Right ventricle myocardium inferior (tissue), 1 donor: ENCODE measurements at regions not wholly inside any gene's neighbourhood (a gene's known extent, or its start where the extent isn't known, plus 50 kb on each side); places are given as distances from the start of the nearest gene placed in this dataset.
A peak's percentile ranks its signal among the peaks of the same experiment; 100 is the strongest.

Experiments
- ATAC-seq: fragments of 200-7000 bp; cut with Tn5 transposase; one replicate; pipeline ENCODE4 v1.9.1; 2020; ENCODE audit warnings: mild to moderate bottlenecking, moderate library complexity
- DNase-seq: peaks from one replicate; pipeline ENCODE4 v3.0.0; 2021; ENCODE audit errors: missing footprints
- intact Hi-C: fragments of 100-400 bp; cut with DNase I; formaldehyde crosslinking; loops from one replicate; pipeline ENCODE4 v1.11.0; 2022
- donor health status: DM: no; HTN: yes; CAD: no; lungs with severe emphysema.

DNA sequence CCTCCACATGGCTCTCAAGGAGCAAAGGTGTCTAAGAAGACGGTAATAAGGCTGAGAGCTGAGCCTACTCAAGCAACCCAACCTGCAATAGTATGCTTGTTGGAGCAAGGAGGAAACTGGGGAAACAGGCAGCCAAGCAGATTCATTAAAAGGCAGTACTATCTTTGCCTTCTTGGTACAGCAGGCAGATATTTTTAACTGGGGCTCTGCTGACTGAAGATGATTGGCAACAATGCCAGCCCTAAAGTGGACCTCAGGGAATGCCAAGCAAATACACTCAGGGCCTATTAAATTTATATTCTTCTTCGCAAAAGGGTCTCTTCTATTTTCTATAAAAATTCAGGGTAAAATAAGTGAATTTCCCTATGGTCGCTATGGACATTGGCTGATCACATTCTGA lies 109.4 kb upstream of the PCGF5 start:
- peak; percentile 37 for ATAC-seq
- intact Hi-C loops: no loop called here
- DNase-seq: no peak

DNA sequence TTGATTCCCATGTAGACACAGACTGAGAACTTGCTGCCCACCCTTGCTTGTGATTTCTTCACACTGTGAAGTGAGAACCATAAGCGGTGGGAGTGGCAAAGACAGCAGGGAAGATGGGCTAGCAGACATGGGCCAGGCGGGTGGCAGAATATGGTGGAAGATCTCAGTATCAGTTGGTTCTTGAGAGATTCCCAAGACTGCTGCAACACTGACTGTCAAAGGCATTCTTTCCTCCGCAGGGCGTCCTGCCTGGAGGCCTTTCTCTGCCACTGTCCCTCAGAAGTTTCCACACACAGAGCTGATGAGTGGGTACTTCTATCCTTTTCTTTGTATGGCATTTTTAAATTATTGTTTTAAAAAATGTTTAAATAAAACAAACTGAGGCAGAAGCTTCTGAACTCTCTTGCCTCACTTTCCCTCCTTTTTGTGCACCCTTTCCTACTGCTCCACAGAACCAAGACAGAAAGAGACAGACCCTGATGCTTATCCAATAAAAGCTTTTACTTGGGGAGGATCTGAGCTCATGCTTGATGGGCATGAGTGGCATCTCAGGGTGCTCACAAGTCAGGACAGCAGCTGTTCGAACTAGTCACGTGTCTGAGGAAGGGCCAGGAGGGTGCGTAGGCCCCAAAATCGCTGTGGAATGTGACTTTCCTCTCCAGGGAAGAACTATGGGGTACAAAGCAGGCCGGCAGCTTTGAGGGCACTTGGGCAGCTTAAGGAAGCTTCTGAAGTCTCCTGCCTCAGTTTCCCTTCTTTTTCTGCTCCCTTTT lies 104.7 kb upstream of the PCGF5 start:
- intact Hi-C loops: no loop called here
- ATAC-seq (no peak), DNase-seq (no peak)

DNA sequence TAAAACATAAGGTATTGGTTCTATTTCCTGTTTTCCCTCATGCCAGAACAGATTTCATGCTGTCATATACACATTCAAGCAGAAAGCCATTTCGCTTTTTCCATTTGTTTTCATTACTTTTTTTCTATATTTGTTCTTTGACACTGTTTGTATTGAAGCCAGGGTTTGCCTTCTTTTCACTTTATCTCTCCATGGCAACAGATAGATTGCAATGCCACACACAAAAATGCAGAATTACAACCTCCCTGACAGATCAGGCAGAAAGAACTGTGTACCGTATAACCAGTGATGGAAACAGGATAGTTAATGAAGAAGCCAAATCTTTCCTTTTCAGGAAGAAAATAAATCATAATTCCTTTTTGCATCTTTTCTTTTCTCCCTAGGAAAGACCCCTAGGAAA lies 103.0 kb upstream of the PCGF5 start:
- ATAC-seq: no peak
- DNase-seq: no peak
- intact Hi-C loops: no loop called here

DNA sequence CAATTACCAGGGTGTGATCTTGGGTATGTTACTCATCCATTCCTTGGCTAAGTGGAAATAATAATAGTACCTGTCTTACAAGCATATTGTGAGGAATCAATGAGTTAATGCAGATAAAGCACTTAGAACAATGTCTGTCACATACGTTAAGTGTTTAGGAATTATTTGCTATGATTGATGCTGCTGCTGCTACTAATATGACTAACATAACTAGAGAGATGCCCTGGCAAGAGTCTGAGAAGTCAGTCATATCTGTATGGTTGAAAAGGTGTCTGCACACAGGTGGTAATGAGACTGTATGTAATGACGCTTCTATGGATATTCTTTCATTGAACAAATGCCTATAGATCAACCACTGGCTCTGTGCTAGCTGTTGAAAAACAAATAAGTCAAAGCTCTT lies 100.1 kb upstream of the PCGF5 start:
- intact Hi-C loops: no loop called here
- DNase-seq: no peak
- ATAC-seq: no peak

DNA sequence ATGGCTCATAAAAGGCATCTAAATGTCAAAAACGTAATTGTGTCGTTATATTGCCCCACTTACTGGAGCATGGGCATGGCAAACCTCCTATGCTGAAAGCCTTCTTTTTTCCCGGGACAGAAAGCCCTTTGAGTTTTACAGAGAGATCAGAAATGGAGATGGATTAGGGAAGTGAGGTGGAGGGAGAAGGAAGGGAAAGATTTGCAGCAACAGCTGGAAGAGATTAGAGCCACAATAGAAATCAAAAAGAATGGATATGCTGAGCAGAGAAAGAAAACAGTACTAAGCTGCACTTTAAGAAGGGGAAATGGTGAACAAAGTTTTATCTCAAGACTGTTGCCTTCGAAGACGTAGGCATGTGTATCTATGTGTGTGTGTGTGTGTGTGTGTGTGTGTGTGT lies 97.2 kb upstream of the PCGF5 start:
- no peak for DNase-seq
- ATAC-seq: no peak
- intact Hi-C loops: no loop called here

DNA sequence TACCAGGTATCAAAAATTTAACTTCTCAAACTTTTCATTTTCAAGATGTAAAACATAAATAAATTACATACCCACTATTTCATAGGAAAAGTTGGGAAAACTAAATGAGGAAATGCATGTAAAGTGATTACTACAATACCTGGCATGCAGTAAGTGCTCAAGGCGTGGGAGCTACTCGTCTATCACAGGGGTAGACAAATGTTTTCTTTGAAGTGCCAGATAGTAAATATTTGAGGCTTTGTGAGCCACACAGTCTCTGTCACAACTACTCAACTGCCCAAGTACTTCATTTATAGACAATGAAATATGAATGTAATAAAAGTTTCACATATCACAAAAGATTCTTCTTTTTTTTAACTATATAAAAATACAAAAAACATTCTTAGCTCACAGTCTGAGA lies 96.4 kb upstream of the PCGF5 start:
- intact Hi-C loops: no loop called here
- ATAC-seq (no peak), DNase-seq (no peak)

DNA sequence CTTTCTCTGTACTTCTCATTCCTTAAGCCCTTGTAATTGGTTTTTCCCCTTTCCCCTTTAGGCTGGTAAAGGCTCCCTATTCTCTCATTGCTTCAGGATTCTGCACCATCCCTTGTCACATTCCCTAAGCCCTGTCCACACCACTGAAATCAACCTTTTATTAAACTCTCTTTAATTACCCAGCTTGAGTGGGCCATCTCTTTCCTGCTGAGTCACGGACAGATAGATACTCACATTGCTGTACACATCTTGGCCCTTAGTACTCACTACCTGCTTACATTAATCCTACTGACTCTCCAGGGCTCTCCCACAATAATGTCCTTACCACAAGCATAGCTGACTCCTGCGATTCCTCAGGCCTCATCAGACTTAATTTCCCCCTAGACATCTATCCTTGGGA lies 94.0 kb upstream of the PCGF5 start:
- DNase-seq: no peak
- no peak for ATAC-seq
- intact Hi-C loops: no loop called here

DNA sequence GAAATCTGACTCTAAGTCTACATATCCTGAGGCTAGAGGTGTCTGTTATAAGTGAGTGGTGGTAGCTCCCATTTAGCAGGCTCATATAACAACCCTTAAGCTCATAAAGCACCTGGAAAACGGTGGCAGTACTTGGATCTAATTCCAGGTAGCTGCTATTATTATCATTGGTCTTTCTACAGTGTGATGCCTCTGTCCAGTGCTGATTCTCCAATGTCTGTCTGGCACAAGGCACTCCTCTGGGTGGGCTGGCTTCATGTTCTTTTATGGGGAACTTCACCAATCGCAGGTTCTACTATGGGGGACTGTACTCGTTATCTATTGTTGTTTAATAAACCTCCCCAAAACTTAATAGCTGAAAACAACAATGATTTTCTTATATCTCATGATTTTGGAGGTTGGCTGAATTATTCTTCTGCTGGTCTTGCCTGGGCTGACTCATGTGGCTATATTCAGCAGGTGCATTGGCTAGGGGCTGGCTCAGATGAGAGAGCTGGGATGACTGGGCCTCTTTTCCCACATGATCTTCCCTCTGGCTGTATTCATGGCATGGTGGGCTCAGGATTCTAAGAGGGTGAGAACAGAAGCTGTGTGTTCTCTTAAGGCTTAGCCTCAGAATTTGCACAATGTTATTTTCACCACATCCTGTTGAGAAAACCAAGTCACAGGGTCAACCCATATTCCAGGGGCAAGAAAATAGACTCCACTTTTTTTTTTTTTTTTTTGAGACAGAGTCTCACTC lies 93.0 kb upstream of the PCGF5 start:
- intact Hi-C loops: no loop called here
- ATAC-seq (no peak), DNase-seq (no peak)

DNA sequence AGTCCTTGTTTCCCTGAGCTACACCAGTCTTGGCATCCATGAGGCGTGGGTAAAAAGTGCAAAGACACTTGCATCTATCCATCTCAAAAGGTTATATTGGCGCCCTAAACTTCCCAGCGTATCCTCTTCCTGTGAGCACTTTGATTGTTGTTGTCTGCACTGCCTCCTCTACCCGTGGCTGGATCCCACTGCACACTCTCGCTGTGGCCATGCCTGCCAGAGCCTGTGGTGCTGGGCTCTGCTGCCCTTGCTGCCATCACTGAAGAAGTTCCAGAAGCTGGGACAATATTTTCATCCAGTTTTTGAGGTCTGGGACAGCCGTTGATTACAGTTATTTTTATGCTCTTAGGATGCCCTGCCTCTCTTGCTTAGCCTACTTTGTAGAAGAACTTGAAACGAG lies 85.3 kb upstream of the PCGF5 start:
- no peak for DNase-seq
- no peak for ATAC-seq
- intact Hi-C loops: no loop called here

DNA sequence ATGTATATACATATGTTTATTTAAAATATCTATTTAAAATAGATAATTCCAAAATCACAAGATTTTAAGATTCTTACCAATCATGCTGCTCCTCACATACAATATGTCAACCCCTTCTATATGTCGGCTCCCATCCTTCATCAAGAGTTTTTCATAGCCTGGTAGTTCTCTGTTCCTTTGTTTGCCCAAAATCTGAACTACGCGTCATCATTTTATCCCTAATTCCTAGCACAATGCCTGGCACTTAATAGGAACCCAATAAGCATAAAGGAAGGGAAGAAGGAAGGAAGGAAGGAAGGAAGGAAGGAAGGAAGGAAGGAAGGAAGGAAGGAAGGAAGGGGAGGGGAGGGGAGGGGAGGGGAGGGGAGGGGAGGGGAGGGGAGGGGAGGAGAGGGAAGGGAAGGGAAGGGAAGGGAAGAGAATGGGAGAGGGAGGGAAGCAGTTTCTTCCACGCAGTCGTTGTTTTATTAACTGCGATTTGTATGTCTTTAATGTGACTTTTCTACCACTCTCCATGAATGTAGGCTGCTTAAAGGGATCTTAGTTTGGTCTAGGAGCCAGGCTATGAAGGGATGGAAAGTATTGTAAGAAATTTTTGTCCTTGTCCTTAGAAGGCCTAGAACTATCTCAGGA lies 83.3 kb upstream of the PCGF5 start:
- ATAC-seq (no peak), DNase-seq (no peak)
- intact Hi-C loops: no loop called here

DNA sequence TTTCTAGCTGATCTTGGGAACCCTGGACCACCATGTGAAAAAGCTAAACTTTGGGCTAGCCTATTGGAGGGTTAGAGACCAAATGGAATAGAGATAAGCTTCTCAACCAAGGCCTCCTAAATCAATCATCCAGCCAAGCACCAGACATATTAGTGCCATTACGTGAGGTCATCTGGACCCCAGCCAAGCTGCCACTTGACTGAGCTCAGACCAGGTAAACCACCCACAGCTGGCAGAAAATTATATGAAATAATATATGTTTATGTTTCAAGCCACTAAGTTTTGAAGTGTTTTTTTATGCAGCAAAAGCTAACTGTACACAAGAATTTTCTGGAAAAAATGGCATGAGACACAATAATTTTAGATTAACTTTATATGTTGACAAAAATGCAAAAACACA lies 82.6 kb upstream of the PCGF5 start:
- ATAC-seq (no peak), DNase-seq (no peak)
- intact Hi-C loops: no loop called here

DNA sequence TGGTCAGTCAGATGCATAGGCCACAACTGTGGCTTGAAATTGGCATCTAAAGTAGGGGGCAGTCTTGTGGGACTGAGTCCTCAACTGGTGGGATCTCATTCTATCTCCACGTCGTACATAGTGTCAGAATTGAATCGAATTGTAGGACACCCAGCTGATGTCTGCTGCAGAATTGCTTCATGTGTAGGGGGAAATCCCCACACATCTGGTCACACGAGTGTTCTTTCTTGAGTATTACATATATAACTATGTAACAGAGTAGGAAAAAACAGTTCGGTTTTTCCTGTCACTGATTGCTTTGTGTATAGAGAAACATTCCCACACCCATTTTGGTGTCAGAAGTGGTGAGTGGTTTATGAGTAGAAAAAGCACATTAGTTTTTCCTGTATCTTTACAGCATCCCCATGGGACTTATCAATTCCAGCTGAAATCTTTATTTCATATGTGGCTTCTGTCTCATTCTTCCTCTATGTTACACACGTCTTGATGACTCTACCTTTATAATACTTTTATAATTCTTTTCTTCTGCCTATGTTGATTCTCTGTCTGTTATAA lies 79.4 kb upstream of the PCGF5 start:
- intact Hi-C loops: no loop called here

DNA sequence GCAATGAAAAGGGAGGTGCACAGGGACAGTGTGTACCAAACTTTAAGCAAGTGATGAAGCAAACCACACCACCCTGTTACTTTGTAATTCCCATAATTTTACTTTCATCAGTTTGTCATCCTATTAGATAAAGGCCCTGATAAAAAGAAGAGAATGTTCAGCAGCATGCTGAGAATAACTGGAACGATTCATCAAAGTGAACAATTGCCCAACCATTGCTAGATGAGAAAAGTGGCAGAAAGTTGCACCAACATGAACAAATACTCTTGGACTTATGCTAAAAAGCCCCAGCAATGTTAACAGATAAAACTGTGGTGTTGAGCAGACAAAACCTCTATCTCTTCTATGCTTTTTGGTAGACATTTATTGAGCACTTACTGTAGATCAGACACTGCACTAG lies 75.5 kb upstream of the PCGF5 start:
- intact Hi-C loops: no loop called here
- no peak for ATAC-seq
- DNase-seq: no peak

More for the DNA sequence above, 79.4 kb upstream of the PCGF5 start:
- DNase-seq (no peak), ATAC-seq (no peak)

DNA sequence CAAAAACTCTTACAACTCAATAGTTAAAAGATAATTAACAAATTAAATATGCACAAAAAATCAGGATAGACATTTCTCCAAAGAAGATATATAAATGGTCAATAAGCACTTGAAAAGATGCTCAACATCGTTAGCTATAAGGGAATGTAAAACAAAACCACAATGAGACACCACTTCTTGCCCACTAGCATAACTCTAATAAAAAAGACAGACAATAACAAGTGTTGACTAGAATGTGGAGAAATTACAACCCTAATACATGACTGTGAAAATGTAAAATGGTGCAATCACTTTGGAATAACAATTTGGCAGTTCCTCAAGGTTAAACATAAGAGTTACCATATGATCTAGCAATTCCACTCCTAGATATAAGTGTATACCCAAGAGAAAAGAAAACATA lies 74.3 kb upstream of the PCGF5 start:
- intact Hi-C loops: no loop called here
- ATAC-seq: no peak
- DNase-seq: no peak

DNA sequence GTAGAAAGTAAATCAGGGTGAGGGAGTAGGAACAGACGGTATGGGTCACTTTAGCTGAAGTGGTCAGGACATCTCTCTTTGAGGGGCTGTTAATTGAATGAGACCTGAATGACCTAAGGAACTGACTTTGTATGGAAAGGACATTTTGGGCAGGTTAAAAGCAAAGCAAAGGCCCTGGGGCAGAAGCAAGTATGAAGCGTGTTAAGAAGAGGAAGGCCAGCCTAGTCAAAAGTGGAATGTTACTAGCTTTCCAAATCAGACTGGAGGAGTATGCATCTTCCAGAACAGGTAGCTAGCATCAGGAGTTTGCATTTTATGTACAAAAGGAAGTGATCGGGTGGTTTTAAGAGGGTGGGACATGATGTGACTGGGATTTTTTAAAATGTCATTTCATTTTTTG lies 70.9 kb upstream of the PCGF5 start:
- ATAC-seq (no peak), DNase-seq (no peak)
- intact Hi-C loops: no loop called here

DNA sequence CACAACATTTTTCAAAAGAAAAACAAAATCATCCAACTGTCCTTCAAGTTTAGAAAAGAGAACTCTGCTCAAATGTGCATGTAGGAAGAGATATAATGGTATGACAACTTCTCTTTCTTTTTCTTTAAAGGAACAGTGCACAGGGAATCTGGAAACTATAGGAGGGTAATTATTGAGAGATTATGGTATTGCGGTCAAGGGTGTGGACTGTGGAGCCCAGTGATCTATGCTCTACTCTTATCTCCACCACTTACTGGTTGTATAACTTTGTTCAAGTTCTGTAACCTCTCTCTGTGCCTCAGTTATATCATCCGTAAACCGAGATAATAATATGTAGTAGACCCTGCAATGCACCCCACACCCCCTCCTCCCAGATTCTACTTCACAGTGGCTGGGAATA lies 69.8 kb upstream of the PCGF5 start:
- intact Hi-C loops: no loop called here
- DNase-seq (no peak), ATAC-seq (no peak)

DNA sequence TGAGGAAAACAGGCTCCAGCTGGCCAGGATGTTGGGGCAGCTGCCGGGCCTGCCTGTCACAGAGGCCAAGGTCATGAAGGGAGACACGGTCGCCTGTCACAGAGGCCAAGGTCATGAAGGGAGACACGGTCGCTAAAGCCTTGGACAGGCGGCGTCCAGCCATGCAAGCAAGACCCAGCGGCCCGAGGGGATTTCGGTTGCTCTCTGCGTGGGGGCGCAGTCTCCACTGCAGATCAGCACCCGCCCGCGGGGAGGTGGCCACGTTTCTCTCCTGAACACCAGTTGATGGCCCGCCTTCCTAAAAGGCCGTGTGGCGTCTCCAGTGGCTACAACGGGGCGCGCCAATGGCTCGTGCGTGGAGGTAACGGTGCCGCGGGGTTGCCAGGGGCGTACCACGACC lies 67.0 kb upstream of the PCGF5 start:
- DNase-seq (no peak), ATAC-seq (no peak)
- intact Hi-C loops: no loop called here

DNA sequence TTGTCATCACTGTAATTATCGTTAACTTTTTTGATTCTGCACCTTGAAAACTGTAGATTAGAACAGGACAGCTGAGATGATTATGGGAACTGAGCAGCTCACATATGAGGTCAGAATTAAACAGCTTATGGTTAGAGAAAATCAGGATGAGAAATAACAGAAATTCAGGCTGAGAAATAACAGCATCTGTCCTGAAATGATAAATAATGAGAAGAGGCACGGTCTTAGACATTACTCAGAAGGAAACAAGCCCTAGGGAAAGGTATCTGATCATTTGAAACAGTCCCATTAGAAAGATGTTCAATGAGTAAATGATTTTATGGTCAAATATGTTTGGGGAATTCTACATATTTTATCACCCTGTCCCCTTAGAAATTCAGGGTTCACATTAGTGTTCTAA lies 65.6 kb upstream of the PCGF5 start:
- no peak for DNase-seq
- intact Hi-C loops: no loop called here
- no peak for ATAC-seq

DNA sequence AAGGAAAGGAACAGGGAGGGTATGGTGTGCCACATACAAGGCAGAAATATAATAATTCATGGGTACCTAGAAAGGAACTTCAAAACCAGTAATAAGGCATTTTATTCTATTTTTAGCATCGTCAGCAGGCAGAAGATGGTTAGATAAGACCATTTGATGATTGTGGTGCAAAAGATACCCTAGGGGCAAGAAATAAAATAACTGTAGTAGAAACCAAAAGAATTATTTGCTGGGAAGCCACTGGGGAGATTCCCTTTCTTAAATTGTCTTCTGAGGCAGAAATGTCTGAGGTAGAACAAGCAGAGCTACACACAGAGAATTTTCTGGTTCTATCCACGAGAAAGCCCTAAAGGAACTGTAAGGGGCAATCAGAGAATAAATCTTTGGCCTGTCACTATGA lies 64.3 kb upstream of the PCGF5 start:
- ATAC-seq (no peak), DNase-seq (no peak)
- intact Hi-C loops: no loop called here

DNA sequence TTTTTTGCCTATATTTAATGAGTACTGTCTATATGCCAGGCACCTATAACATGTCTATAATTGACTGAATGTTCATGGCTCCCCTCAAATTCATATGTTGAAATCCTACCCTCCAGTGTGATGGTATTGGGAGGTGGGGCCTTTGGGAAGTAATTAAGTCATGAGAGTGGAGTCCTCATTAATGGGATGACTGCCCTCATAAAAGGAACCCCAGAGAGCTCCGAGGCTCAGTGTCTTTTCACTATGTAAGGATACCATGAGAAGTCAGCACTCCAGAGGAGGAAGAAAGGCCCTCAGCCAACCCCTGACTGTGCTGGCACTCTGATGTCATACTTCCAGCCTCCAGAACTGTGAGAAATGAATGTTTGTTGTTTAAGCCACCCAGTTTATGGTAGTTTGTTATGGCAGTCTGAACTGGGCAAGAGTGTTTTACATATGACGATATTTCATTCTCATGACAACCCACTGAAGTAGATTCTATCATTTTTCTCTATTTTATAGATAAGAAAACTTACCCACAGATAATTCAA lies 61.1 kb upstream of the PCGF5 start:
- ATAC-seq: no peak
- DNase-seq: no peak
- intact Hi-C loops: no loop called here
